Prostate gland (tissue), 2 donors: ENCODE measurements at regions not wholly inside any gene's neighbourhood (a gene's known extent, or its start where the extent isn't known, plus 50 kb on each side); places are given as distances from the start of the nearest gene placed in this dataset.

Experiments used
- POLR2A ChIP-seq: fragments of 450-650 bp; IDR thresholded peaks from one replicate; pipeline ENCODE4 v1.6.1; 2016; ENCODE audit warnings: antibody characterized with exemption, mild to moderate bottlenecking
- TF ChIP-seq, protein P1 (sequence below), 4 experiments: fragments of 200-600 bp in 2 of 4; fragments of 450-650 bp in 2 of 4; sonication (generic) in 2 of 4; IDR thresholded peaks; 1 replicate in 3 of 4; 2 replicates in 1 of 4; pipeline ENCODE4 v1.5.1; 2016 to 2019; ENCODE audit warnings: antibody characterized with exemption in 4 of 4, mild to moderate bottlenecking in 2 of 4, moderate library complexity in 2 of 4

DNA sequence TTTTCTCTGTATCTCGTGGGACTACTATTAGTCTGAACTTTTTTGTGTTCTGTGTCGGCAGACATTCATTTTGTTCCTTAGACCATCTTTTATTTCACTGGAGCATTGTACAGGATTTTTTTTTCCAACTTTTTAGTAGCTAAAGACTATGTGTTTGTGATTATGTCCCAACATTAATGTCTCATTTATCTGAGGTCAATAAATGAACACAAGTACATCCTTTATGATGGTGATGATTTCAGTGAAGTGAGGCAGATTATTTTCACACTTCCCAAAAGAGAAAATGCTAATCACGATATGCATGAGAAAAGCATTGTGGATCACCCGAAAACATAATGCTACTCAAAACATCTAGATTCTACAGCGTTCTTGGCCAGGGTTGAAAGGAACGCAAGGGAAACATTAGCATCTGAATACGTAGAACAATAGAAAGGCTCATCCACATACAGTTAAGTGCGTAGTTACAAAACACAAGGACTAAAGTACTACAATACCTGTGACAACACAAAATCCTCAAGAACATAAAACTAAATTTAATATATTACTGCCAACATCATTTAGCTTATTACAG, 981.7 kb upstream of the NCAM2 start:
- TF ChIP-seq, protein P1, sequence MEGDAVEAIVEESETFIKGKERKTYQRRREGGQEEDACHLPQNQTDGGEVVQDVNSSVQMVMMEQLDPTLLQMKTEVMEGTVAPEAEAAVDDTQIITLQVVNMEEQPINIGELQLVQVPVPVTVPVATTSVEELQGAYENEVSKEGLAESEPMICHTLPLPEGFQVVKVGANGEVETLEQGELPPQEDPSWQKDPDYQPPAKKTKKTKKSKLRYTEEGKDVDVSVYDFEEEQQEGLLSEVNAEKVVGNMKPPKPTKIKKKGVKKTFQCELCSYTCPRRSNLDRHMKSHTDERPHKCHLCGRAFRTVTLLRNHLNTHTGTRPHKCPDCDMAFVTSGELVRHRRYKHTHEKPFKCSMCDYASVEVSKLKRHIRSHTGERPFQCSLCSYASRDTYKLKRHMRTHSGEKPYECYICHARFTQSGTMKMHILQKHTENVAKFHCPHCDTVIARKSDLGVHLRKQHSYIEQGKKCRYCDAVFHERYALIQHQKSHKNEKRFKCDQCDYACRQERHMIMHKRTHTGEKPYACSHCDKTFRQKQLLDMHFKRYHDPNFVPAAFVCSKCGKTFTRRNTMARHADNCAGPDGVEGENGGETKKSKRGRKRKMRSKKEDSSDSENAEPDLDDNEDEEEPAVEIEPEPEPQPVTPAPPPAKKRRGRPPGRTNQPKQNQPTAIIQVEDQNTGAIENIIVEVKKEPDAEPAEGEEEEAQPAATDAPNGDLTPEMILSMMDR (IDR thresholded peaks at IDR 0.05), result no peak
- no peak for TF ChIP-seq POLR2A
